GM19372 (cell line): ENCODE measurements at regions not wholly inside any gene's neighbourhood (a gene's known extent, or its start where the extent isn't known, plus 50 kb on each side); places are given as distances from the start of the nearest gene placed in this dataset.
"Not testable (repeated sequence)": the region's sequence is repeated elsewhere in the genome, so short reads cannot be mapped to it uniquely, and the experiment has no call there.

Experiments
- ATAC-seq: cut with Tn5 transposase; IDR thresholded peaks from one replicate; pipeline ENCODE4 v1.9.1; 2021; ENCODE audit warnings: mild to moderate bottlenecking, low read depth, moderate library complexity; ENCODE audit not compliant: unreplicated experiment

DNA sequence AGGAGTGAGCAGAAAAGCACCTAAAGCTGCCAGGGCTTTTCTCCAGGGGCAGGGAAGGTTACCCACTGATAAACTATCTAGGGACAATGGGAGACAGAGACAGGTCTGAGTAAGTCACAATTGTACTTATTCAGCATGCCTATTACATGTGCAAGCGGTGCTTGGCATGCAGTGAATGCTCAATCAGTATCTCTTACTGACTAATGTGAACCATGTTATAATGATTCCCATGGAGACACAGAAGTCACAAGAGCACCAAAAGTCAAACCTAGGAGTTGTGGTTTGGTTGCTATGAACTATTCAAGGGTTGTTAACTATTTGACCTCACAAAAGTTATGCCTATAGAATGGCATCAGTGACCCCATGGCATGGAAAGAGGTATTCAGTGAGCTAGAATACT, 50.0 kb upstream of the RASGRP1 start:
- no peak for ATAC-seq

GRCh38 chr15:38617831-38618230, 53.2 kb upstream of the RASGRP1 start:
- ATAC-seq: no peak

DNA sequence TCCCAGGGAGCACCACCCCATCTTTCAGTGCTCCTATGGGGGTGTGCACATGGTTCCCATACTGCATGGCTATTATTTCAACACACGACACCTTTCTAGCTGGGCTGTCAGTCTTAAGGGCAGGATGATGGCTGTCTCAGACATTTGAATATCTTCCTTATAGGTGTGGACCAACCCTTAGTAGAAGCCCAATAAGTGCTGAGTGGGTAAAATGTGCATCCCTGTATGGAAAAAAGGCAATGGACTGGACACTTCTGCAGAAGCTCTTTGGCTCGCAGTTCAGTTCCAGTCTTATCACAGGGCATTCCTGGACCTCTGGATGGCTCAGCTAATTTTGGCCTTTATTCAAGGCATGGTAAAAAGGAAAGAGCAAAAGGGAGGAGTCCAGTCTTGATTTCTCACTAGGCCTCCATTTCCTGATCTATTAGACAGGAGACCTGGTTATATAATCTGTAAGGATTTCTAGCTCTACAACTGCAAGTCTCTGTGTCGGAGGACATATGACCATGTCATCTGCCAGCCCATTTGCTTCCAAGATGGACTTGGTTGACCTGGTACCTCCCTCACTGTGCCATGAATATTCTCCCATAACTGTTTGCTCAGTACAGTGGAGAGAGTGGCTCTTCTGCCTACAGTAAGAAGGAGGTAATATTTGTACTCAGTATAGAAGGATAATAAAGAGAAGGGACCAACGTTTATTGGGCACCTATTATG, 53.8 kb upstream of the RASGRP1 start:
- no peak for ATAC-seq

DNA sequence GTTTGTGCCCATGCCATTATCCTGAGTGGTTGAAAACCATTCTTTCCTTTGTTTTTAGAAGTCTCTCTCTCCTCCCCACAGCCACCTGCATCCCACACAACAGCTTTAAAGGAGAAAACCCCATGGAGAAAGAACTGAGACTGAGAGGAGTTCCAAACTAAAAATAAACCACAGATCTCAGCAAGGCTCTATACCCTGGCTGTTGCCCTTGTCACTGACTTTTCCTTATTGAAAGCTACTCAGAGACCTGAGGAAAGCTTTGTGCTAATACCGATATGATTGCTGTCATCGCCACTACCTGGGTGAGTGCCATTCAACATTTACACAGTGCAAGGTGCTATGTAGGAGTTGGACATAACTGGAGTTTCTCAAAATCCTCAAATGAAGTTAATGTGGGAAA, 55.5 kb upstream of the RASGRP1 start:
- no peak for ATAC-seq

DNA sequence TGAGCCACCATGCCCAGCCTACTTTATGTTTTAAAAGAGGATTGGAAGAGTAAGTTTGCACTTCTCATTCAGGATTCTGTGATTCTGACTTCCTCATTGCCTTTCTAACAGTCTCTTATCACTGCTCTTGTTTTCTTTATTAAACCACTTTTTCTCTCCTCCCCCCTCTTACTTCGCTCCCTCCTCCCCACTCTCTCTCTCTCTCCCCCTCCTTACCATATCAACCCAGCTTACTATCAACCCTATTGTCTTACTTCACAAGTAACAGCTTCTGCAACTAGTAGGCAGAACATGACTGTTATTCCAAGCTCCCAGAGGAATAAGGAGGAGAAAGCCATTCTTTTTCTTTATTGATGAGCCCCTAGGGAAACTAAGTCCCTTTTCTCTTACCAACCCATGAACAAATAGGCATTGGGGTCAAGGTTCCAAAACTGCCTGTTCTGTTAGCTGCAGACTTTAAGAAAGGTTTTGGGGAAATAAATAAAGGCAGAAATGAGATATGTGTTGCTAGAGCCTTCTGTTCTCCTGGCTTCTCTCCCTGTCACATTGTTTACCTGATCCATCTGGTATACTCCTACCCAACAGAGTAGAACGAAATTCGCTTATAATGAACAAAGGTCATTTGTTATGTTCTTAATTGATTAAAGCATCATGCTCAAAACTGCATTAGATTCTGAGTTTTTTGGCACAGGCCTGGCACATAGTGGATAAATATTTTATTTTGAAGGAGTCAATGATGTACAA, 56.4 kb upstream of the RASGRP1 start:
- no peak for ATAC-seq

GRCh38 chr15:38622304-38622703, 57.7 kb upstream of the RASGRP1 start:
- no peak for ATAC-seq

GRCh38 chr15:38622908-38623307, 58.3 kb upstream of the RASGRP1 start:
- no peak for ATAC-seq

DNA sequence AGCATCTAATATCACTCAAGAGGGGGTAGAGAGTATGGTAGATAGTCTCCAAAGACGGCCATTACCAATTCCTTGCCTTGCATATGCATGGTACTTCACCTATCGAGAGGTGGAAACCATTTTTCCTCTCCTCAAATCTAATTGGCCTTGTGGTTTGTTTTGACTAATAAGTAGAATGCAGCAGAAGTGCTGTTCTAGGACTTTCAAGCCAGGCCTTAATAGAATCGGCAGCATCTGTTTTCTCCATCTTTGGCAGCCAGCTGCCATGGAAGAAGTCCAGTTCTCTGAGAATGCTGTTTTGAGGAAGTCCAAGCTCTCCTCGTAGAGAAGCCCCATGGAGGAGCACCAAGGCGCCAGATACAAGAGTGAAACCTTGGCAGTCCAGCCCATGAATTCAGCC, 59.1 kb upstream of the RASGRP1 start:
- no peak for ATAC-seq

GRCh38 chr15:38624244-38625205, 59.9 kb upstream of the RASGRP1 start:
- no peak for ATAC-seq

DNA sequence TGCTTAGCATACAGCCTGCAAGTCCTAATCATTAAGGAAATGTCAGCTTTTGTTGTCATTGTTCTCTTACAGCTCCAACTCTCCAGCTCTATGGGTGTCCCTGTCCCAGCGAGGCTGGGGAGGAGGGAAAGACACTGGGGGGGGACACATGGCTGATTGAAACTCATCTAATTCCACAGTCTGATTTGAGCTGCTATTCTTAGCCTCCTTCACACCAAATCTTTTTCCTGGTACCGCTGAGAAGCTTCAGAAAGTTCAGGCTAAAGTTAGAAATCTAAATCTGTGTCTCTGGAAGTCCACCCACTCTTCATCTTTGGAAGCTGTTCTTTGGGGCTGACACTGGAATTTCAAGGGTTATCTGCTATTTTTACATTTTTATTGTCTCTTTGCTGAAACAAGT, 61.3 kb upstream of the RASGRP1 start:
- ATAC-seq: no peak

GRCh38 chr15:38626443-38627050, 61.9 kb upstream of the RASGRP1 start:
- ATAC-seq: no peak

DNA sequence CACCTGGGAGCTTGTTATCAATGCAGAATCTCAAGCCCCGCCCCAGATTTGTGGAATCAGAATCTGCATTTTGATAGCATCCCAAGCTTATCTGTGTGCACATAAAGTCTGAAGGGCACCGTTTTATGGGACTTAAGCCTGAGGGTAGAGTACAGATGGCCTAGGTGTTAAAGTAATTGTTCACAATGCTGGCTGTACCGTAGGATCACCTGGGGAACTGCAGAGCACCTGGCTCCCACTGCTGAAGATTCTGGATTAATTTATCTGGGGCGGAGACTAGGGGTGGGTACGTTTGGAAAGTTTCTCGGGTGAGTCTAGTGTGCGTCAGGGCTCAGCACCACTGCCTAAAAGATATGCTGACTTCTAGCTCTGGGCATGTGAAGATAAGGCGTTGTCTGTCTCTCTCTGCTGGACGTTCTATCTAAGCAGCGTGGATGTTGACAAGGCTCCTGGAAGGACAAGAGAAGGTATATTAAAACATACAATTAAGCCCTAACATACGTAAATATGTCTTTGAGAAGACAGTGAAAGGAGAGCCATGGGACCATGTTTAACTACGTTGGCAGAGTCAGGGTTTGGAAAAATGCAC, 63.2 kb upstream of the RASGRP1 start:
- ATAC-seq: no peak

- peak; percentile 55 for ATAC-seq
Observed at GRCh38 chr15:38631119-38632075, 66.8 kb upstream of the RASGRP1 start.

DNA sequence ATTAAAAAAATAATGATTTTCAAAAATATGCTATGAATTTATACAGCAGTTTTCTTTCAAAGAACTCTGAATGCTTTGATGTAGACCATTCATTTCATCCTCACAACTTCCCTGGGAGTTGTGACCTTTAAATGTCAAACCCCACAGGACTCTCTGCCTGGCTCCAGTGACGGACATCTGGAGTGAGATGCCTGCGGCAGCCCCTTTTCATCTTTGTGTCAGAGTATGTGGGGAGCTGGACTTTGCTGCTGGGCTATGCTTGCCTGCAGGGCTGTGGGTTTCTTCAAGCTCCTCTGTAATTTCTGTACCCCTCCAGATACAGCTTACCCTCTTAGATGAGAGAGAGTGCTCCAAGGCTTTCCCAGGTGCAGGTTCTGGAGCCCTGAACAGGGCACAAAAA, 70.6 kb upstream of the RASGRP1 start:
- no peak for ATAC-seq

DNA sequence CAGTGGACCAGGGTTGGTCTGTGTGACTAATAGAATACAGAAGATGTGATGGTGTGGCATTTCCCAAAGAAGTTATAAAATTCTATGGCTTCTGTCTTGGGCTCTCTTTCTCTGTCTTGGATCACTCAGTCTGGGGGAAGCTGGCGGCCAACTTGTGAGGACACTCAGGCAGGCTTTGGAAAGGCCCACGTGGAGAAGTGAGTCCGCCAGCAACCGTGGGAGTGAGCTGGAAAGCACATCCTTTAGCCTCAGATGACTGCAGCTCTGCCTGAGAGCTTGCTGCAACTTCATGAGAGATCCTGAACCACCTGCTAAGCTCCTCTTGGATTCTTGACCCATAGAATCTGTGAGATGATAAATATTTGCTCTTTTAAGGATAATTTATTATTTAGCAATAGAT, 72.0 kb upstream of the RASGRP1 start:
- no peak for ATAC-seq

DNA sequence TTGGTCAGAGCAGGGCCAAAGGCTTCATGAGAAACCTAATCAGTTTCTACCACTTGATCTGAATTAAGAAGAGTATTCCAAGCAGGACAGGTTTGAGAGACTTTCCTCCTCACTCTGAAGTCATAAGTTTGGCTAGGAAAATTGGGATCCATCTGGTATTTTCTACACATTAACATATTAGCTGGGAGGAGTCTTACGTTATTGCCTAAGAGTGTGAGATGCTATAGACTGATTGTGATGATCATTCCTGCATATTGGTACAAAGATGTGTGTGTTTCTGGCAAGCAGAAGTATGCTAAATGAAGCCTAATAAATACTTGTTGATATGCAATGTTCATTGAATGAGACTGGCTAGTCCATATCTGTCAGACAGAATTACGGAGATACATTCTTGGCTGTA, 73.5 kb upstream of the RASGRP1 start:
- ATAC-seq: no peak

DNA sequence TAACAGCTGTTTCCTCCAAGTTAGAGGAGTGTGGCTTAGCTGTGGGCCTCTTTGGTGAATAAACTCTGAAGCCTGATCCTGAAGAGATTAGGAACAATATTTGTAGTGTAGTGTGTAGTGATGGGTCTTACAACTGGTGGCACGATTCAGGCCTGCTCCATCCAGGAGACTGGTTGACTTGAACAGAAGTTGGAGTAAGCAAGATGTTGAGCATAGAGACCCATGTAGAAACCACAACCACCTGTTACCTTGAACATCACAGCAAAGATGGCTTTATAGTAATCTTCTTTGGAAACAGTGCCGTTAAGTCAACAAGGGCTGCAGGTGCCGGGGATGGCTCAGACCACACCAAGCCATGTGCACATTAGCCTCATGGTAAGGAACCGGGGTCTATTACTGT, 74.2 kb upstream of the RASGRP1 start:
- no peak for ATAC-seq

- ATAC-seq: no peak
Observed at GRCh38 chr15:38642689-38643270, 78.2 kb upstream of the RASGRP1 start.

DNA sequence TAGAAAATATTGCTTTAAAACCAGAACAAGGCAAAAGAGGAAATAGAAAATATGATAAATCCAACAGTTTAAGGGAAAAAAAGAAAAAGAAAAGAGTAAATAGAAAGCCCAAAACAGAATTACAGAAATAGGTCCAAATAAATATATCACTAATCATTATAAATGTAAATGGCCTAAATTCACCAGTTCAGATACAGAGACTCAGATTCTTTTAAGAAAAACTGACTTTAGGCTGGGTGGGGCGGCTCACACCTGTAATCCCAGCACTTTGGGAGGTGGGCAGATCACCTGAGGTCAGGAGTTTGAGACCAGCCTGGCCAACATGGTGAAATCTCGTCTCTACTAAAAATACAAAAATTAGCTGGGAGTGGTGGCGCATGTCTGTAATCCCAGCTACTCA, 79.7 kb upstream of the RASGRP1 start:
- not testable (repeated sequence) for ATAC-seq
